ENCODE measurements at regions not wholly inside any gene's neighbourhood (a gene's known extent, or its start where the extent isn't known, plus 50 kb on each side); places are given as distances from the start of the nearest gene placed in this dataset.

GRCh38 chr6:150651808-150652470 is 52.3 kb downstream of the PLEKHG1 start:
- DNase-seq: no peak

- no peak for DNase-seq
Observed at GRCh38 chr6:150652848-150653613, 53.3 kb downstream of the PLEKHG1 start.

GRCh38 chr6:150654608-150655007 is 54.9 kb downstream of the PLEKHG1 start:
- no peak for DNase-seq

- no peak for DNase-seq
Observed at GRCh38 chr6:150656156-150656555, 56.5 kb downstream of the PLEKHG1 start.

GRCh38 chr6:150658421-150658820 is 58.7 kb downstream of the PLEKHG1 start:
- DNase-seq: no peak

GRCh38 chr6:150659046-150659763 is 59.5 kb downstream of the PLEKHG1 start:
- no peak for DNase-seq

GRCh38 chr6:150661216-150662007 is 61.7 kb downstream of the PLEKHG1 start:
- DNase-seq: no peak

- no peak for DNase-seq
Observed at GRCh38 chr6:150662814-150663213, 63.1 kb downstream of the PLEKHG1 start.

- no peak for DNase-seq
Observed at GRCh38 chr6:150664091-150664490, 64.4 kb downstream of the PLEKHG1 start.

- no peak for DNase-seq
Observed at GRCh38 chr6:150666071-150666470, 66.4 kb downstream of the PLEKHG1 start.

- no peak for DNase-seq
Observed at GRCh38 chr6:150667359-150667758, 67.7 kb downstream of the PLEKHG1 start.

- no peak for DNase-seq
Observed at GRCh38 chr6:150667977-150668716, 68.5 kb downstream of the PLEKHG1 start.

GRCh38 chr6:150668900-150669302 is 69.2 kb downstream of the PLEKHG1 start:
- DNase-seq: no peak

- DNase-seq: no peak
Observed at GRCh38 chr6:150670311-150670710, 70.6 kb downstream of the PLEKHG1 start.

- DNase-seq: no peak
Observed at GRCh38 chr6:150672800-150673199, 73.1 kb downstream of the PLEKHG1 start.

- DNase-seq: no peak
Observed at GRCh38 chr6:150673720-150674346, 74.1 kb downstream of the PLEKHG1 start.

GRCh38 chr6:150676344-150676743 is 76.7 kb downstream of the PLEKHG1 start:
- no peak for DNase-seq

- DNase-seq: no peak
Observed at GRCh38 chr6:150676772-150677171, 77.1 kb downstream of the PLEKHG1 start.

GRCh38 chr6:150680510-150680909 is 80.8 kb downstream of the PLEKHG1 start:
- DNase-seq: no peak

GRCh38 chr6:150681578-150682395 is 82.1 kb downstream of the PLEKHG1 start:
- DNase-seq: no peak

- no peak for DNase-seq
Observed at GRCh38 chr6:150683320-150683719, 83.6 kb downstream of the PLEKHG1 start.

Measured in CD4-positive, alpha-beta T cell treated with Interleukin-15 for 1 hour (primary cell).